Osteocyte (in vitro differentiated cells): ENCODE measurements at regions not wholly inside any gene's neighbourhood (a gene's known extent, or its start where the extent isn't known, plus 50 kb on each side); places are given as distances from the start of the nearest gene placed in this dataset.

Source experiments
- DNase-seq: peaks from one replicate; pipeline ENCODE4 v3.0.0; 2021; ENCODE audit warnings: mixed read lengths; ENCODE audit not compliant: unreplicated experiment; ENCODE audit errors: extremely low spot score
- H3K27ac Mint-ChIP-seq: one replicate; pipeline ENCODE4 v1.8.0; 2021; ENCODE audit warnings: mild to moderate bottlenecking, mixed read lengths; ENCODE audit not compliant: unreplicated experiment
- H3K27me3 Mint-ChIP-seq: one replicate; pipeline ENCODE4 v1.8.0; 2021; ENCODE audit warnings: mixed read lengths; ENCODE audit not compliant: unreplicated experiment
- H3K36me3 Mint-ChIP-seq: one replicate; pipeline ENCODE4 v1.8.0; 2021; ENCODE audit warnings: mixed read lengths; ENCODE audit not compliant: unreplicated experiment
- H3K4me1 Mint-ChIP-seq: one replicate; pipeline ENCODE4 v1.8.0; 2021; ENCODE audit warnings: mixed read lengths; ENCODE audit not compliant: unreplicated experiment
- H3K4me3 Mint-ChIP-seq: one replicate; pipeline ENCODE4 v1.8.0; 2021; ENCODE audit warnings: mild to moderate bottlenecking, moderate library complexity, mixed read lengths; ENCODE audit not compliant: unreplicated experiment
- H3K9me3 Mint-ChIP-seq: one replicate; pipeline ENCODE4 v1.8.0; 2021; ENCODE audit warnings: mixed read lengths; ENCODE audit not compliant: unreplicated experiment
- CTCF ChIP-seq: fragments of 200-600 bp; sonication (generic); IDR thresholded peaks from 2 replicates; pipeline ENCODE4 v1.5.0; 2021; ENCODE audit warnings: antibody characterized with exemption, mild to moderate bottlenecking, moderate library complexity

GRCh38 chr4:110967936-110968335, 345.1 kb upstream of the PITX2 start:
- H3K27ac Mint-ChIP-seq: no peak overlapping the region
- H3K27me3 Mint-ChIP-seq: peaks cover 7% of the 10 kb centered on the region
- H3K36me3 Mint-ChIP-seq: no peaks in the 10 kb centered on the region
- no peak overlapping the region for H3K4me3 Mint-ChIP-seq
- no peaks in the 10 kb centered on the region for H3K9me3 Mint-ChIP-seq
- DNase-seq: no peak
- no peaks in the 10 kb centered on the region for H3K4me1 Mint-ChIP-seq
- no peak for TF ChIP-seq CTCF

- Mint-ChIP-seq H3K36me3 (no peaks in the 10 kb centered on the region), H3K27ac (no peak overlapping the region), H3K4me1 (no peaks in the 10 kb centered on the region), H3K4me3 (no peak overlapping the region), H3K9me3 (no peaks in the 10 kb centered on the region), H3K27me3 (peaks cover 5% of the 10 kb centered on the region)
- no peak for DNase-seq
- peak; percentile 23 for TF ChIP-seq CTCF
Observed at GRCh38 chr4:110970642-110971041, 347.8 kb upstream of the PITX2 start.

GRCh38 chr4:110975338-110975737, 352.5 kb upstream of the PITX2 start:
- no peak for DNase-seq
- Mint-ChIP-seq H3K27me3 (peaks cover 5% of the 10 kb centered on the region), H3K4me3 (no peak overlapping the region), H3K4me1 (no peaks in the 10 kb centered on the region), H3K9me3 (no peaks in the 10 kb centered on the region), H3K36me3 (no peaks in the 10 kb centered on the region), H3K27ac (no peak overlapping the region)
- no peak for TF ChIP-seq CTCF

GRCh38 chr4:110977554-110977953, 354.7 kb upstream of the PITX2 start:
- no peaks in the 10 kb centered on the region for H3K4me1 Mint-ChIP-seq
- no peak for DNase-seq
- no peaks in the 10 kb centered on the region for H3K36me3 Mint-ChIP-seq
- H3K9me3 Mint-ChIP-seq: no peaks in the 10 kb centered on the region
- no peak overlapping the region for H3K4me3 Mint-ChIP-seq
- no peak for TF ChIP-seq CTCF
- no peak overlapping the region for H3K27ac Mint-ChIP-seq
- no peaks in the 10 kb centered on the region for H3K27me3 Mint-ChIP-seq

GRCh38 chr4:110978761-110979160, 355.9 kb upstream of the PITX2 start:
- Mint-ChIP-seq H3K27me3 (no peaks in the 10 kb centered on the region), H3K4me3 (no peak overlapping the region), H3K36me3 (no peaks in the 10 kb centered on the region), H3K27ac (no peak overlapping the region), H3K4me1 (no peaks in the 10 kb centered on the region), H3K9me3 (no peaks in the 10 kb centered on the region)
- no peak for TF ChIP-seq CTCF
- no peak for DNase-seq
